Neural progenitor cell (in vitro differentiated cells): ENCODE measurements at regions not wholly inside any gene's neighbourhood (a gene's known extent, or its start where the extent isn't known, plus 50 kb on each side); places are given as distances from the start of the nearest gene placed in this dataset.
"Not testable (repeated sequence)": the region's sequence is repeated elsewhere in the genome, so short reads cannot be mapped to it uniquely, and the experiment has no call there.

Experiments used
- DNase-seq: peaks from one replicate; pipeline ENCODE4 v3.0.0-alpha.2; 2016; ENCODE audit warnings: low spot score
- H2AFZ ChIP-seq: fragments of 200-600 bp; sonication (generic); replicated peaks from 2 replicates; pipeline ENCODE4 v1.6.1; 2016; ENCODE audit warnings: antibody characterized with exemption
- H3F3A ChIP-seq: fragments of 200-600 bp; sonication (generic); 2 replicates; pipeline ENCODE4 v1.6.1; 2016; ENCODE audit warnings: antibody characterized with exemption, low read depth
- H3K27ac ChIP-seq: fragments of 200-600 bp; sonication (generic); 2 replicates; pipeline ENCODE4 v1.5.1; 2016; ENCODE audit warnings: mild to moderate bottlenecking
- H3K27me3 ChIP-seq: fragments of 200-600 bp; sonication (generic); 2 replicates; pipeline ENCODE4 v1.6.1; 2016; ENCODE audit warnings: mild to moderate bottlenecking, moderate library complexity
- H3K36me3 ChIP-seq: fragments of 200-600 bp; sonication (generic); 2 replicates; pipeline ENCODE4 v1.5.1; 2016
- H3K4me1 ChIP-seq: fragments of 200-600 bp; sonication (generic); 2 replicates; pipeline ENCODE4 v1.6.1; 2016; ENCODE audit warnings: mixed run types
- H3K4me2 ChIP-seq: fragments of 200-600 bp; sonication (generic); 2 replicates; pipeline ENCODE4 v1.6.1; 2016
- H3K4me3 ChIP-seq: fragments of 200-600 bp; sonication (generic); 2 replicates; pipeline ENCODE4 v1.5.1; 2016
- H3K79me2 ChIP-seq: fragments of 200-600 bp; sonication (generic); 2 replicates; pipeline ENCODE4 v1.6.1; 2016; ENCODE audit warnings: low read depth
- H3K9ac ChIP-seq: fragments of 200-600 bp; sonication (generic); 2 replicates; pipeline ENCODE4 v1.6.1; 2016
- H3K9me3 ChIP-seq: fragments of 200-600 bp; sonication (generic); 2 replicates; pipeline ENCODE4 v1.5.1; 2016; ENCODE audit warnings: low read depth
- H4K20me1 ChIP-seq: fragments of 200-600 bp; sonication (generic); 2 replicates; pipeline ENCODE4 v1.6.1; 2016; ENCODE audit warnings: low read depth
- H3K27ac Mint-ChIP-seq: 3 replicates; pipeline ENCODE4 v1.8.0; 2021; ENCODE audit warnings: mixed read lengths
- H3K27me3 Mint-ChIP-seq: 2 replicates; pipeline ENCODE4 v1.8.0; 2022; ENCODE audit warnings: low read depth, mild to moderate bottlenecking, inconsistent platforms, moderate library complexity, mixed read lengths; ENCODE audit not compliant: insufficient read depth
- H3K36me3 Mint-ChIP-seq: 3 replicates; pipeline ENCODE4 v1.8.0; 2021; ENCODE audit warnings: mixed read lengths
- H3K4me1 Mint-ChIP-seq: 3 replicates; pipeline ENCODE4 v1.8.0; 2021; ENCODE audit warnings: mixed read lengths
- H3K4me3 Mint-ChIP-seq: 3 replicates; pipeline ENCODE4 v1.8.0; 2021; ENCODE audit warnings: mild to moderate bottlenecking, moderate library complexity, mixed read lengths
- H3K9me3 Mint-ChIP-seq: 3 replicates; pipeline ENCODE4 v1.8.0; 2020; ENCODE audit warnings: mixed read lengths
- EZH2 ChIP-seq: fragments of 200-600 bp; sonication (generic); IDR thresholded peaks from 2 replicates; pipeline ENCODE4 v1.6.1; 2017; ENCODE audit warnings: antibody characterized with exemption, mild to moderate bottlenecking, moderate library complexity
- EZH2phosphoT487 ChIP-seq: fragments of 200-600 bp; sonication (generic); IDR thresholded peaks from 2 replicates; pipeline ENCODE4 v1.6.1; 2017; ENCODE audit warnings: antibody characterized with exemption
- TF ChIP-seq, protein P1 (sequence below): fragments of 200-600 bp; sonication (generic); IDR thresholded peaks from 2 replicates; pipeline ENCODE4 v1.5.1; 2017; ENCODE audit warnings: antibody characterized with exemption, mild to moderate bottlenecking

DNA sequence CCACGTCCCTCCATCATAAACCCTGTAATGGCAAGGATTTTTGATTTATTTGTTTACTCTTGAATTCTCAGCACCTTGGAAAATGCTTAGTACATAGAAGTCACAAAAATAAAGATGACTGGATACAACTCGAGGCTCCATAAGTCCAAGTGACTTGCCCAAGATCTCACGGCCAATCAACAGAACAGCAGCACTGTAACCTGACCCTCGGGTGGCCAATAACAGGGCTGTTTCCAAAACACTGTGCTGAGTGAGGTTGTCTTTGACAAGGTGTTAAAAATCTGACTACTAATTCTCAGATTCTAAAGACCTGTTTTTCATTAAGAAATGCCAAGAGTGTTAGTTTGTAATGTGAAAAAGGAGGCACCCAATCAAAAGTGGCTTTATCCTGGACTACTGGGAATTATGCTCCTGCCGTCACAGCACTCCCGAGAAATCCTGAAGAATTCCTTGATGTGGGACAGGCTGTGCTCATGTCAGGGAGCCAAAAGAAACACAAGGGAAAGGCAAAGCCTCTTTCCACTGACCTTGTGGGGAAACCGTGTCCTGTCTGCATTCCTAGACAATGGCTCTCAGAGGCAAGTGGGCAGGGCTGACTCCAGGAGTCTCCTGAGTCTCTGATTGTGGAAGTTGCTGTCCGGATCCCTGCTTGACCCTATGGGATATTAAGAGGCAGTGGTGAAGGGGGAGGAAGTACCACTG lies 204.7 kb upstream of the PELI2 start:
- Mint-ChIP-seq H3K36me3 (no peaks in the 10 kb centered on the region), H3K27ac (peak overlapping the region; percentile 21), H3K27me3 (peaks cover 10% of the 10 kb centered on the region), H3K9me3 (peaks cover 9% of the 10 kb centered on the region), H3K4me3 (no peak overlapping the region), H3K4me1 (peaks cover 54% of the 10 kb centered on the region)
- Histone ChIP-seq H3K4me1 (peaks cover 15% of the 10 kb centered on the region), H3K27ac (no peak overlapping the region), H3K79me2 (no peaks in the 10 kb centered on the region), H3F3A (peaks cover 8% of the 10 kb centered on the region), H4K20me1 (no peaks in the 10 kb centered on the region), H3K4me3 (no peak overlapping the region), H3K36me3 (no peaks in the 10 kb centered on the region), H2AFZ (no peak overlapping the region), H3K9ac (no peak overlapping the region), H3K4me2 (no peak overlapping the region), H3K9me3 (no peaks in the 10 kb centered on the region), H3K27me3 (no peaks in the 10 kb centered on the region)
- TF ChIP-seq, protein P1, sequence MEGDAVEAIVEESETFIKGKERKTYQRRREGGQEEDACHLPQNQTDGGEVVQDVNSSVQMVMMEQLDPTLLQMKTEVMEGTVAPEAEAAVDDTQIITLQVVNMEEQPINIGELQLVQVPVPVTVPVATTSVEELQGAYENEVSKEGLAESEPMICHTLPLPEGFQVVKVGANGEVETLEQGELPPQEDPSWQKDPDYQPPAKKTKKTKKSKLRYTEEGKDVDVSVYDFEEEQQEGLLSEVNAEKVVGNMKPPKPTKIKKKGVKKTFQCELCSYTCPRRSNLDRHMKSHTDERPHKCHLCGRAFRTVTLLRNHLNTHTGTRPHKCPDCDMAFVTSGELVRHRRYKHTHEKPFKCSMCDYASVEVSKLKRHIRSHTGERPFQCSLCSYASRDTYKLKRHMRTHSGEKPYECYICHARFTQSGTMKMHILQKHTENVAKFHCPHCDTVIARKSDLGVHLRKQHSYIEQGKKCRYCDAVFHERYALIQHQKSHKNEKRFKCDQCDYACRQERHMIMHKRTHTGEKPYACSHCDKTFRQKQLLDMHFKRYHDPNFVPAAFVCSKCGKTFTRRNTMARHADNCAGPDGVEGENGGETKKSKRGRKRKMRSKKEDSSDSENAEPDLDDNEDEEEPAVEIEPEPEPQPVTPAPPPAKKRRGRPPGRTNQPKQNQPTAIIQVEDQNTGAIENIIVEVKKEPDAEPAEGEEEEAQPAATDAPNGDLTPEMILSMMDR, result no peak
- no peak for TF ChIP-seq EZH2
- no peak for TF ChIP-seq EZH2phosphoT487
- DNase-seq, result peak; percentile 22

DNA sequence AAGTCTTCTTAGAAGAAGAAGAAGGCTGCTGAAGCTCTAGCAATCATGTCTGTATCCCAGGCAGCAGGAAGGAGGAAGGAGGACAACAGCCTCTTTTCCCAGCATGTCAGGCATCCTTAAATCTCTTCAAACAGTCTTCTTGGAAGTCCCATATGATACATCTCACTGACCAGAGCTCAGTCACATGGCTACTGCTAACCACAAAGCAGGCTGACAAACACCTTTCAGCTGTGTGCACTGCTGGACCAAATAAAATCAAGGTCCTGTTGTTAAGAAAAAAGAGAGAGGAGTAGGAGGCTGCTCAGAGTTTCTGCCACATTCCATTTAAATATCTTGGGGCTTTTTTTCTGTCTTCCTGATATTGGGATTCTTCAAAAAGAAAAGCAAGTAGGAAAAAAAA lies 203.4 kb upstream of the PELI2 start:
- Mint-ChIP-seq H3K4me3 (no peak overlapping the region), H3K27ac (peak overlapping the region; percentile 31), H3K36me3 (no peaks in the 10 kb centered on the region), H3K9me3 (peaks cover 12% of the 10 kb centered on the region), H3K4me1 (peaks cover 54% of the 10 kb centered on the region), H3K27me3 (peaks cover 10% of the 10 kb centered on the region)
- H3K4me1 ChIP-seq, result peaks cover 15% of the 10 kb centered on the region
- no peak overlapping the region for H3K27ac ChIP-seq
- no peaks in the 10 kb centered on the region for H3K79me2 ChIP-seq
- TF ChIP-seq EZH2 (no peak), EZH2phosphoT487 (no peak)
- TF ChIP-seq, protein P1, result no peak
- no peak overlapping the region for H3K9ac ChIP-seq
- H3K36me3 ChIP-seq, result no peaks in the 10 kb centered on the region
- no peak overlapping the region for H2AFZ ChIP-seq
- no peak overlapping the region for H3K4me2 ChIP-seq
- H4K20me1 ChIP-seq, result no peaks in the 10 kb centered on the region
- DNase-seq, result no peak
- H3K27me3 ChIP-seq, result no peaks in the 10 kb centered on the region
- no peak overlapping the region for H3K4me3 ChIP-seq
- H3K9me3 ChIP-seq, result no peaks in the 10 kb centered on the region
- peaks cover 8% of the 10 kb centered on the region for H3F3A ChIP-seq

DNA sequence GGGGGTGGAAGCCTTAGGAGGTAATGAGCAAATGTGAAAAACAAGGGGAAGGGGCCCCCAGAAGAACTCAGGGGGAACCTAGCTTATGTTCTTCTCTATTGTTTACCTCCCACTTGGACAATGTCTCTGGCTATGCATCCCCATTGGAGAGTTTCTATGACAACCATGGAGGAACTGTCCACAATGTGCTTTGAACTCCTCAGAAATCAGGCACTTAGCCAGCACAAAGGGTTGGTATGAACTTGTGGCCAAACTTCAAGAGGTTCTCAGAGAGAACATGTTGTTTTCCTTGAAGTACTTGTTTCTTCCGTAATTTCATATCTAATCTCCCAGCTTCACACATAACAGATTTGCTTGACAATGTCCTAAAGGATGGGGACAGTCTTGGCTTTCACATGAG lies 202.8 kb upstream of the PELI2 start:
- peaks cover 8% of the 10 kb centered on the region for H3F3A ChIP-seq
- H3K36me3 ChIP-seq, result no peaks in the 10 kb centered on the region
- peaks cover 12% of the 10 kb centered on the region for H3K9me3 Mint-ChIP-seq
- H3K4me3 ChIP-seq, result no peak overlapping the region
- H2AFZ ChIP-seq, result no peak overlapping the region
- H3K27me3 ChIP-seq, result no peaks in the 10 kb centered on the region
- H3K4me3 Mint-ChIP-seq, result no peak overlapping the region
- no peaks in the 10 kb centered on the region for H4K20me1 ChIP-seq
- H3K4me1 ChIP-seq, result peaks cover 10% of the 10 kb centered on the region
- no peaks in the 10 kb centered on the region for H3K79me2 ChIP-seq
- no peaks in the 10 kb centered on the region for H3K9me3 ChIP-seq
- H3K4me1 Mint-ChIP-seq, result peaks cover 49% of the 10 kb centered on the region
- no peak for DNase-seq
- no peak overlapping the region for H3K27ac Mint-ChIP-seq
- no peak overlapping the region for H3K4me2 ChIP-seq
- no peak overlapping the region for H3K27ac ChIP-seq
- H3K36me3 Mint-ChIP-seq, result no peaks in the 10 kb centered on the region
- TF ChIP-seq, protein P1, result no peak
- TF ChIP-seq EZH2, result no peak
- TF ChIP-seq EZH2phosphoT487, result no peak
- H3K9ac ChIP-seq, result no peak overlapping the region
- H3K27me3 Mint-ChIP-seq, result peaks cover 10% of the 10 kb centered on the region

DNA sequence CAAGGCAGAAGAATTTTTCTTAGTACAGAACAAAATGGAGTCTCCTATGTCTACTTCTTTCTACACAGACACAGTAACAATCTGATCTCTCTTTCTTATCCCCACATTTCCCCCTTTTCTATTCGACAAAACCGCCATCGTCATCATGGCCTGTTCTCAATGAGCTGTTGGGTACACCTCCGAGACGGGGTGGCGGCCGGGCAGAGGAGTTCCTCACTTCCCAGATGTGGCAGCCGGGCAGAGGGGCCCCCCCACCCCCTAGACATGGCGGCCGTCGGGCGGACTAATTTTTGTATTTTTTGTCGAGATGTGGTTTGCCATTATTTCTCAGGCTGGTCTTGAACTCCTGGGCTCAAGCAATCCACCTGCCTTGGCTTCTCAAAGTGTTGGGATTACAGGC lies 198.4 kb upstream of the PELI2 start:
- DNase-seq, H3K36me3 Mint-ChIP-seq, H3K4me2 ChIP-seq, H3K9ac ChIP-seq, H3K79me2 ChIP-seq, H3K4me3 Mint-ChIP-seq, H3K27ac ChIP-seq, H3K27me3 ChIP-seq, H3K4me3 ChIP-seq, H3F3A ChIP-seq, H3K4me1 ChIP-seq, H4K20me1 ChIP-seq, H2AFZ ChIP-seq, H3K36me3 ChIP-seq, H3K9me3 ChIP-seq, H3K27ac Mint-ChIP-seq: not testable (repeated sequence)
- Mint-ChIP-seq H3K27me3 (peaks cover 10% of the 10 kb centered on the region), H3K9me3 (peaks cover 14% of the 10 kb centered on the region), H3K4me1 (peaks cover 13% of the 10 kb centered on the region)
